HL-60 (cell line): ENCODE measurements at regions not wholly inside any gene's neighbourhood (a gene's known extent, or its start where the extent isn't known, plus 50 kb on each side); places are given as distances from the start of the nearest gene placed in this dataset.

Experiments
- DNase-seq, 2 experiments: peaks; one replicate each; pipeline ENCODE4 v3.0.0-alpha.2; 2010 to 2020; ENCODE audit warnings: low read depth in 1 of 2, low spot score in 1 of 2
- H3K27ac ChIP-seq: fragments of 250-450 bp; sonication (Bioruptor Pico); replicated peaks from 2 replicates; pipeline ENCODE4 v1.5.1; 2020; ENCODE audit warnings: mild to moderate bottlenecking, moderate library complexity
- H3K27me3 ChIP-seq: fragments of 250-450 bp; sonication (Bioruptor Pico); 2 replicates; pipeline ENCODE4 v1.5.1; 2021; ENCODE audit warnings: mild to moderate bottlenecking, moderate library complexity; ENCODE audit not compliant: insufficient read depth, poor library complexity, severe bottlenecking
- H3K4me3 ChIP-seq: replicated peaks from 2 replicates; pipeline ENCODE4 v1.5.1; 2011; ENCODE audit warnings: mild to moderate bottlenecking, control low read depth, low read length; ENCODE audit not compliant: insufficient read depth
- GABPA ChIP-seq: IDR thresholded peaks from 2 replicates; pipeline ENCODE4 v1.6.1; 2012; ENCODE audit warnings: low read depth
- POLR2AphosphoS5 ChIP-seq: IDR thresholded peaks from 2 replicates; pipeline ENCODE4 v1.6.1; 2012; ENCODE audit warnings: low read depth
- REST ChIP-seq: IDR thresholded peaks from 2 replicates; pipeline ENCODE4 v1.6.1; 2012; ENCODE audit warnings: low read depth; ENCODE audit not compliant: insufficient replicate concordance
- SPI1 ChIP-seq: IDR thresholded peaks from 2 replicates; pipeline ENCODE4 v1.6.1; 2012; ENCODE audit warnings: low read depth, mild to moderate bottlenecking, borderline replicate concordance
- TF ChIP-seq, protein P1 (sequence below): IDR thresholded peaks from one replicate; pipeline ENCODE4 v1.5.1; 2011; ENCODE audit warnings: low read length, control low read depth, inconsistent platforms; ENCODE audit not compliant: insufficient read depth

GRCh38 chr11:134674974-134675373, 262.9 kb upstream of the B3GAT1 start:
- TF ChIP-seq REST (no peak), POLR2AphosphoS5 (no peak), GABPA (no peak), SPI1 (no peak)
- TF ChIP-seq, protein P1, sequence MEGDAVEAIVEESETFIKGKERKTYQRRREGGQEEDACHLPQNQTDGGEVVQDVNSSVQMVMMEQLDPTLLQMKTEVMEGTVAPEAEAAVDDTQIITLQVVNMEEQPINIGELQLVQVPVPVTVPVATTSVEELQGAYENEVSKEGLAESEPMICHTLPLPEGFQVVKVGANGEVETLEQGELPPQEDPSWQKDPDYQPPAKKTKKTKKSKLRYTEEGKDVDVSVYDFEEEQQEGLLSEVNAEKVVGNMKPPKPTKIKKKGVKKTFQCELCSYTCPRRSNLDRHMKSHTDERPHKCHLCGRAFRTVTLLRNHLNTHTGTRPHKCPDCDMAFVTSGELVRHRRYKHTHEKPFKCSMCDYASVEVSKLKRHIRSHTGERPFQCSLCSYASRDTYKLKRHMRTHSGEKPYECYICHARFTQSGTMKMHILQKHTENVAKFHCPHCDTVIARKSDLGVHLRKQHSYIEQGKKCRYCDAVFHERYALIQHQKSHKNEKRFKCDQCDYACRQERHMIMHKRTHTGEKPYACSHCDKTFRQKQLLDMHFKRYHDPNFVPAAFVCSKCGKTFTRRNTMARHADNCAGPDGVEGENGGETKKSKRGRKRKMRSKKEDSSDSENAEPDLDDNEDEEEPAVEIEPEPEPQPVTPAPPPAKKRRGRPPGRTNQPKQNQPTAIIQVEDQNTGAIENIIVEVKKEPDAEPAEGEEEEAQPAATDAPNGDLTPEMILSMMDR: no peak
- Histone ChIP-seq H3K4me3 (no peak overlapping the region), H3K27me3 (no peaks in the 10 kb centered on the region), H3K27ac (no peak overlapping the region)
- no peak for DNase-seq

DNA sequence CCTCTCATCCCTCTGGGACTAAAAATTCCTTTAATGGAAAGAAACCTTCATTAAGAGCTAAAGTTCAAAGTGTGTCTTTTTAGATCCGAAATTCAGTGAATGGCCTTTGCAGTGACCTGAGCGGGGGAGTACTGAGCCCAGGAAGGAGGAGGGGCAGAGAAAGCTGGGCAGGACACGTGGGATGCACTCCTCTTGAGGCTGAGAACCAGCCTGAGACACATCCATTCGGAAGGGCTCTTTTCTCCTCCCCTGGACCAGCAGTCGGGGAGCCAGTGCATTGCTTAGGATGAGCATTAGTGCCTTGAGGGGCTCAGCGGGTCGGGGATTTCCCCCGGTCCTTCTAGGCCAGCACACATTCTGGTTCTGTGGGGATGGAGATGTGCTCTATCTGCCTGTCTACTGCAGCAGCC, 258.9 kb upstream of the B3GAT1 start:
- TF ChIP-seq GABPA (no peak), SPI1 (no peak), REST (no peak), POLR2AphosphoS5 (no peak)
- TF ChIP-seq, protein P1: no peak
- Histone ChIP-seq H3K27me3 (no peaks in the 10 kb centered on the region), H3K27ac (no peak overlapping the region), H3K4me3 (no peak overlapping the region)
- no peak for DNase-seq

- Histone ChIP-seq H3K27ac (no peak overlapping the region), H3K27me3 (no peaks in the 10 kb centered on the region), H3K4me3 (no peak overlapping the region)
- no peak for DNase-seq
- TF ChIP-seq POLR2AphosphoS5: no peak
- no peak for TF ChIP-seq REST
- TF ChIP-seq SPI1: no peak
- TF ChIP-seq, protein P1: no peak
- no peak for TF ChIP-seq GABPA
These were observed 258.3 kb upstream of the B3GAT1 start for GRCh38 chr11:134670247-134670782.
